Esophagus mucosa (tissue), 1 donor: ENCODE measurements at regions not wholly inside any gene's neighbourhood (a gene's known extent, or its start where the extent isn't known, plus 50 kb on each side); places are given as distances from the start of the nearest gene placed in this dataset.

Experiments used
- ATAC-seq: fragments of 200-7000 bp; cut with Tn5 transposase; one replicate; pipeline ENCODE4 v1.9.1; 2020
- donor health status: DM: yes; HTN: yes; CAD: no.

- ATAC-seq = no peak
Measured at GRCh38 chr18:22325396-22325795, 92.3 kb downstream of the CTAGE1 start.

DNA sequence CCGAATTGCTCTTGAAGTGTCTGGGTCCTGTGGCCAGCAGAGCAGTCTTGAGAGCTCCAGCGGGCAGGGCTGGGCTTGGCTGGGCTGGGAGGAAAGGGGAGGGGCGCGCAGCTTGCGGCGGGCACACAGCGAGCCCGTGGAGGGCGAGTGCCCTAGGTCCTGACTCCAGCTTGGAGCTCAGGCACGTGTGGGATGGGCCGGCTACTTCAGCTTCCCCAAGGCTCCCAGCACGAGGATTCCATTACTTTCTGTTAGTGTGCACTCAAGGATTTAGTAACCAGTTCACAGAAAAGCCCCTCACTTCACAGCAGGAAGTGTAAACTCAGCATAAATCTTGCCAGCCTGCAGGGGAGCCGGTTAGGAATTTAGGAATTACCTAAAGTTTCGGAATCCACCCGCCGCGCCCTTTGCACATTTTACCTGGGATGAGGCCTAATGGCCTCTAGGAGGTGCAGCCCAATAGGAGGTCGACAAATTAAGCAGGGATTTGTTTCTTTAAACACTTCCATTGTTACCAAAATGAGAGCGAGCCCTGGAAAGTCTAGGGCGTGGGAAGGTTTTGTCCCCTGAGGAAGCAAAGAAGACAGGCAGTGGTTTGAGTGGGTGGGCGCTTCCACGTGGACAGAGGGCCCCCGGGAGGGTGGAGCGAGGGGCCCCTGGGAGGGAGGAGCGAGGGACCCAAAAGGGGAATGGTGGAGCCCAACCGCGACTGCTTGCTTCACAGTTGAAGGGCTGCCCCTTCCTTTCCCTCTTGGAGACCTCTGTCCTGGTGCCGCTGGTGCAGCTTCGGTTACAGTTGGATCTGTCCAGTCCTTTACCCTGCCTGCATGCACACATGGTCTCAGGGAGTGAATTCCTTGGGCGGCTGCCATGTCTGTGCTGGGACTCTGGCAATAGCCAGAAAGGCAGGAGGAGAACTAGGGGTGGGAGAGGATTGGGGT, 93.3 kb downstream of the CTAGE1 start:
- peak; percentile 67 for ATAC-seq

DNA sequence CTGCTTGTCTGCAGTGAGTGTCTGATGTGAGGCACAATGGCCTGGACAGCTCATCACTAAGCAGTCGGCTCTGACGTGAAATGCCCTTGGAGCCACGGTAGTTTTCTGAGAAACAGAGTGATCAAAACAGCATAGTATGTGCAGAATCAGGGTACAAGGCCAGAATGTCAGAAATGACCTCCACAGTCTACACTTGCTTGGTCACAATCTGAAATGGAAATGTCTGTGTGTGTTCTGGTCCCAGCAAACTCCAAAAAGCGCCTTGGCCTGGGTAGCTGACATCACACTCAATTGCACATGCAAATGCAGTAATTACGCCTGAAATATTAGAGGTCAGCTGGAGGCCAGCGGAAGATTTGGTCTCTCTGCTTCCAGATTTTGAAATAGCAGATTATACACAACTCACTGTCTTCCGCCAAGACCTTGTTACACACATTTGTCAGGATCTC, 95.4 kb downstream of the CTAGE1 start:
- ATAC-seq = no peak

GRCh38 chr18:22320771-22321170, 96.9 kb downstream of the CTAGE1 start:
- no peak for ATAC-seq

- no peak for ATAC-seq
Measured at GRCh38 chr18:22320155-22320554, 97.6 kb downstream of the CTAGE1 start.

GRCh38 chr18:22318745-22319407, 98.8 kb downstream of the CTAGE1 start:
- no peak for ATAC-seq

DNA sequence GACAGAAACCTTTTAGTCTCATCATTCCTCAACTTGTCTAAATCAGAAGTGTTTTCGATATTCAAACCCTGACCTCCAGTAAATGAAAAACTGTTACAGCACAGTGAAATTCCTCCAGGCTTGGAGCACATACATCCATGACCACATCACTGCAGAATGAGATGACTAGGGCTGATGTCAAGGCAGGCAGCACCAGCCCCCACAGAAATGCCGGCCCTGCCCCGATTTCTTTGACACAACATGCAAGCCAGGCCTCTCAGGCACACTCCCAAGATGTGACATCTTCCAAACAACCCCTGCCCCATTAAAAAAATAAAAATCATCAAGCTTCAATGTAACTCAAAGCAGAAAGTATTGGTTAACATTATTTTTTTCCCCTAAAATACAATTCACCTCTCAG, 103.3 kb downstream of the CTAGE1 start:
- no peak for ATAC-seq

- no peak for ATAC-seq
Measured at GRCh38 chr18:22314001-22314400, 103.7 kb downstream of the CTAGE1 start.

- ATAC-seq = no peak
Measured at GRCh38 chr18:22311301-22311700, 106.4 kb downstream of the CTAGE1 start.

DNA sequence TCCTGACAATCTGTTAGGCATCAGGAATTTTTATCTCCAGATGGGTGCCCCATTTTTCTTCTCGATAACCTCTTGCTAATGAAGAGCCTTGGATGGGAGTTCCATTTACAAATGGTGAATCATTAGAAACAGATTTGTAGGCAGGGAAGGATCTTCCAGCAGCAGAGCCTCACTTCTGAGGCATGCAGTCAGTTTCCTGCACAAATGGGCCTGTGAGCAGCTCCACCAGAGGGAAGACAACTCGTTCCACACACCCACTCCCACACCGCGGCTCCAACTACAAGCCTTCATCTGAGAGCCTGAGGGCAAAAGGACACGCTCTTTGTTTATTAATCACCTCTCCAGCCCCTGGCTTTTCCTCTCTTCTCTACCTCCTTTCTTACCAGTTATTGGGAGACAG, 108.5 kb downstream of the CTAGE1 start:
- no peak for ATAC-seq

DNA sequence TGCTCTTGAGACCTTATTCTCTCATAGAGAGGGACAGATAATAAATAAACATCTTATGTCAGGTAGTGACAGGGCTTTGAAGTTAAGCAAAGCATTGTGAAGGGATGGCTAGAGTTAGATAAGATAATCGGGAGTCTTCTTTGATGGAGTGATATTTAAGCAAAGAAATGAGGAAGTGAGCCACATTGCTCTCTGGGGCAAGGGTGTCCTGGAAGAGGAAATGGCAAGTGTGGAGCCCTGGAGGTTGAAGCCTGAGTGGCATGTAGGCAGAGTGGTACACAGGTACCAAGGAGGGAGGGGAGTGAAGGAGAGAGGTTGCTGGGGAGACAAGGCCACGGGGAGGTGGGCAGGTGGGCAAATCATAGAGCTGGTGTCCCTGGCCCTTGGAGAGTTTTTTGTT, 110.2 kb downstream of the CTAGE1 start:
- no peak for ATAC-seq

DNA sequence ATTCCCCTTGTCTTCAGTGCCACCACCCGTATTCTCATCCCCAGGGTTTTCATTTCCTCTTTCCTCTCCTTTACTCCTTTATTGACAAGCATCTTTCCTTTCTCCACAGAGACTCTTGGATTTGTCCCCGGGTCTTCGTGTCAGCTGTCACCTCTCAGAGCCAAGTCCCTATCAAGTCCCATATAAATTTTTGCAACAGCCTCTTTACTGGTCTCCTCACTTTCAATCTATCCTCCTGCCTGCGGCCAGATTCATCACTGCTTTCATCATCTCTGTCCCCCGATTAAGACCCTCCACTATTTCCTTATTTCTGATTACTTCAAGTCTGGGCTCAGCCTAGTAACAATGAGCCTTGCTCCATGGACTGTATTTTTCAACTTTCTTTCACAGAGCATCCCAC, 113.8 kb downstream of the CTAGE1 start:
- no peak for ATAC-seq

- ATAC-seq = no peak
Measured at GRCh38 chr18:22302144-22302543, 115.6 kb downstream of the CTAGE1 start.

DNA sequence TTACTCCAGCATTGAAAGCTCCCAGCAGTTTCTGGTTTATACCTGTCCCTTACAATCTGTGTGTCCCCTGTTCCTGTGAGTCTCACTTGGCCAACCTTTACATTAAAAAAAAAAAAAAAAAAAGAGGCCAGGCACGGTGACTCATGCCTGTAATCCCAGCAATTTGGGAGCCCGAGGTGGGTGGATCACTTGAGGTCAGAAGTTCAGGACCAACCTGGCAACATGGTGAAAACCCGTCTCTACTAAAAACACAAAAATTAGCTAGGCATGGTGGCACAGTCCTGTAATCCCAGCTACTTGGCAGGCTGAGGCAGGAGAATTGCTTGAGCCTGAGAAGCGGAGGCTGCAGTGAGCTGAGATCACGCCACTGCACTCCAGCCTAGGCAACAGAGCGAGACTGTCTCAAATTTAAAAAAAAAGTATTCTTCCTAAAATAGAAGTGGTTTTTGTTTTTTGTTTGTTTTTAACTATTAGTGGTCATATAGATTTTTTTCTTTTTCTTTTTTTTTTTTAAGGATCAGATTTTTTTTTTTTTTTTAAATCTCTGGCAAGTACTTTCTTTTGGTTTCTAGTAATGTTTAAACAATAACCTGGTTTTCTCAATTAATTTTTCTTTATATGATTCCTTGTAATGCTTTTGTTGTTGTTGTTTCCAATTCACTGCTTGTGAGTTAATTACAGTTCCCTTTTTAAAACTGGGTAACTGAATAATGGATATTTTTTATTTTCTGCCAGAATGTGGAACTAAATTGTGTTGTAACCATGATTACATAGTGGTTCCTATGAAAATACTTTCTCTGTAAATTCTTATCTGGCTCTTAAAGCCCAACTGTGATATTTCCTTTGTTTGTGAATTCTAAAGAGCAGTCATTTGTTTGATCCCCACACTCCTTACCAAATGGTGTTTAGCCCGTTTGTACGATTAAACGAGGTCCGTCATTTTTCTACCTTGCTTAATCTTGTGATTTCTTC, 116.8 kb downstream of the CTAGE1 start:
- peak; percentile 80 for ATAC-seq

DNA sequence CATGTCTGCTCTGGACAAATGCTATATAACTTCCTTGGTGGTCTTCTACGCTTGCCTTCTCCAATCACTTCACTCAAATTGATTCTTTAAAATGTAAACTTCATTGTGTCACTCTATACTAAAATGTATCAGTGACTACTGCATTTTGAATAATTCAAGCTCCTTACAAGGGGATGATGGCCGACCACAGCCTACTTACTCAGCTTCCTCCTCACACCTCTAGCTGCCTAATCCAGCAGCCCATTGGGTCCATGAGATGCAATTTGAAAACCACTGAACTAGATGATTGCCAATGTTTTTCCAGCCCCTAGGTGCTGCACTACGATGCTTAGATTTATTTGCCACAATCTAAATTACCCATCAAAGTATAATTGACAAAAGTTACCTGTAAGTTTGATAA, 120.7 kb downstream of the CTAGE1 start:
- no peak for ATAC-seq

DNA sequence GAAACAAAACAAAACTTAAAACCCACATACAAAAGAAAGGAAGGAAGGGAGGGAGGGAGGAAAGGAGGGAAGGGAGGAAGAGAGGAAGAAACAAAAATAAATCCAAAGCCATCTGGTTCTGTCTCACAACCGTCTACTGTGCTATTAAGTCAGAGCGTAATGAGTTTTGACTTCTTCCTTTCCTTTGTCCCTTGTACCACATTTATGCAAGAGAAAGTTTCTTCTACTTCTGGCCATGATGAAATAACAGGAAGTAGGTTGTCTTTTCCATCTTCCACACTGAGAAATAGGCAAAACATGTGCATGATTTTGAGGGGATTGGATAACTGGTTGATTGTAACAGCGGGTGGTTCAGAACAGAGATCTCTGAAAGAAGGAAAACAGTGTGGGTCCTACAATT, 121.4 kb downstream of the CTAGE1 start:
- ATAC-seq = no peak

DNA sequence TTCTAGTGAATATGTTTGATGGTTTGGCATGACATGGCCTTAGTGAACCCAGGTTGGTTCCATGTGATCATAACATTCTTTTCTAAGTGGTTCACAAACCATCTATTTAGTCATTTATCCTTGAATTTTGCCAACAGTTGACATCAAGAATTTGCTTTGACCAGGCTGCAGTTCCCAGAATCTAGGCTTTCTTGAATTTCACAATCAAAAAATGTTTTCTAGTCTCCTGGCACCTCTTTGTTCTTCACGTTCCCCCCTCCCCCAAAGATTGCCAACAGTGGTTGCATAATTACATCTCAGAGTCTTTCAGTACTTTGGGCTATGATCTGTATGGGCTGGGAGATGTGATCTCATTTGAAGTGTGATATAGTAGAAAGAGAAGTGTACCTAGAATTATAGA, 124.0 kb downstream of the GATA6 start:
- no peak for ATAC-seq

DNA sequence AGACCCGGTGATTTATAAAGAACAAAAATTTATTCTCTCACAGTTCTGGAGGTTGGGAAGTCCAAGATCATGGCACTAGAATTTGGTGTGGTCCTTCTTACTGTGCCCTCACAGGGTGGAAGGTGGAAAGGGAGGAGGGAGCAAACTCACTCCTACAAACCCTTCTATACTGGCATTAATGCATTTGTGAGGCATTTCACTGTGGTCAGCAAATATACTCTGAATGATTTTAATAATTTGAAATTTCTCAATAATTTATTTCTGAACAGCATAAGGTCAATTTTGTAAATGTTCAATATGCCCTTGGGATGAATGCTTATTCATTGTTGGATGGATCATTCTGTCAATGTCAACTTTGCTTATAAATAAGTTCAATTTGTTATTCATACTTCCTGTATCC, 120.6 kb downstream of the GATA6 start:
- no peak for ATAC-seq

DNA sequence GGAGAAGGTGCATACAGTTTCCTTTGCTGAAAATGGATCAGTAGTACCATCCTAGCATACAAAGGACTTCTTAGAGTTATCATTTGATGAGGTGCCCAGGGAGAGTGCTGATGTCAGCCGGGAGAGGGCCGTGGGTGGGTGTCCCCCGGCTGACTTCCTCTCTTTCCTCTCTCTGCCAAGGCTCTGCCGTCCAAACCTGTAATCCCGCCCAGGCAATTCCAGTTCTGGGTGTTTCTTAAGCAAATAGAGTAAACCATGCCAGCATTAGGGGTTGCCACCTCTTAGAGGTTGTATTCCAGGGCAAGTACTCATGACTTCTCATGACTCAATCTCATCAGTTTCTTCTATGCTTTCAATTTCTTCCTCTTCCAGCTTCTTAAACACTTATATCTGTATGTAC, 117.2 kb downstream of the GATA6 start:
- peak; percentile 94 for ATAC-seq

DNA sequence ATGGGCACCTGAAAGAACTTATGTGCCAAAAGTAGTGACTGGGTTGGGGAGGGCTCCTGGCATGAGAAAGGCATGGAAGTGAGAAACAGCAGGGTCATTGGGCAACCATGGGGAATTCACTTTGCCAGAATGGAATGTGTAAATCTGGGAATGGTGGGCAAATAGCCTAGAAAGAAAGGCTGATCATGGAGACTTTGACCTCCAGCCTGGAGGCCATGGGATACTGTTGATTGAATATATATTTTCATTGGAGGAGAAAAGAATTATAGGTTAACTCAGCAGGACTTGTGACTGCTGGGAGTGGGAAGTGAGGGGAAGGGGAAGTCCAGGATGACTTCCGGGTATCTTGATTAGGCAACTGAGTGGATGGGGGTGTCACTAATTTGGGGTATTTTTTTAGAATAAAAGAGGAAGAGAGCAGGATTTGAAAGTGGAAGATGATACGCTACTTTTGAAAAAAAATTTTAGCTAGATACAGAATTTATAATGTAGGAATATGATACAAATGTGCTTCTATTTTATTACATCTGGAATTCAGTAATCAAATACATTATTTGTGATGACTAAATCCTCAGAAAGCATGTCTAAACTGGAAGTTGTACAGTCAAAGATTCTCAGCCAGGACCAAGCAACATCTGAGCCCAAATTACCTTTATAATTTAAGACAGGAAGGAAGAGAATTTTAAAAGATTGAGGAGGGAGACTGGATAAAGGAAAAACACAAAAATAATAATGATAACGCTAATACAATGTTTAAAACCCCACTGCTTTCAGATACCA, 116.2 kb downstream of the GATA6 start:
- ATAC-seq = no peak

DNA sequence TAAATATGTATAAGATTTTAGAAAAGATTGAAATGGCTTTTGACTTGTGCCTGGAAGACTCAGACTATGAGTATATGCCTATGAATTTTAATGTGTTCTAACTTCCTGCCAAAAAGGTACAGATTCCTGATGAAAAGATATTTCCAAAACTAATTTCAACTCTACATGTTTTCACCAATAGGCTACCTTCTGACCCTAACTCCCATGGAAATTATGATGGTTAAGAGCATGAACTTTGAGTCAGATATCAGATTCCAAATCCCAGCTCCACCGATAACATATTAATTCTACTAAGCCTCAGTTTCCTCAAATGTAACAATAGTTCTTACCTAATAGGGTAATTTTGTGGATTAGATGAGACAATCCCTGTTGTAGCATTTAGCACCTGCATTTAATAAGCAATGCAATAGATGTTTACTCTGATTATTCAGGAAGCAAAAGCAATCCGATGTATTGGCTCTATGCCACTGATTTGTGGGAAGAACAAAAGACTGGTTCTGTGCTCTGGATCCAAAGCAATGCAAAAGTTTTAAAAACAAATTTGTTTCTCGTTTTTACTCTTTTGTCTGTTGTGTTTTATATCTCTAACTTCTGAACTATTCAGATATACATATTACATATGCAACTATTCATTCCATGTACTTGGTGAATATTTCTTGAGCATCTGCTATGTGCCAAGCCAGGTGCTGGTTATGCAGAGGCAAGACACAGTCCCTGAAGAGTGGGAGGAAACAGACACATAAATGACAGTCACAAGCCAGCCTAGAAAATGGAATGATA, 115.4 kb downstream of the GATA6 start:
- no peak for ATAC-seq
